Heart left ventricle (tissue), 13 donors: ENCODE measurements at regions not wholly inside any gene's neighbourhood (a gene's known extent, or its start where the extent isn't known, plus 50 kb on each side); places are given as distances from the start of the nearest gene placed in this dataset.

ENCODE experiments used
- CTCF ChIP-seq, 12 donors: fragments of 200-600 bp; sonication (generic) in 4 of 12; IDR thresholded peaks; one replicate each; pipeline versions ENCODE4 v1.5.0 to v1.8.0; 2018 to 2022; ENCODE audit warnings: antibody characterized with exemption in 12 of 12, mild to moderate bottlenecking in 5 of 12
- POLR2A ChIP-seq, 2 donors: fragments of 450-650 bp; IDR thresholded peaks; one replicate each; pipeline ENCODE4 v1.6.1; 2017; ENCODE audit warnings: antibody characterized with exemption in 2 of 2, mild to moderate bottlenecking in 2 of 2, moderate library complexity in 2 of 2
- donor health status: ischemic (EF 13 %, LVEDD 7.1; RV severe dilation, severe dysfunction).
- donor health status: DM: no; HTN: yes; CAD: no.
- donor health status: DM: no; HTN: no; CAD: no.
- donor health status: ischemic (EF 25% LVEDD 6.9; RV normal size, moderate dysfunction).
- donor health status: ischemic (EF 25% LVEDD 5.7; RV mildly dilated, moderate dysfunction).
- donor health status: ischemic (EF 35%, LVEDD 5.7; RV mildly dilated, moderate dysfunction).
- donor health status: nonischemic (EF 11% LVEDD 7.7; RV severe dilation, severe dysfunction).
- donor health status: DM: yes; HTN: yes; CAD: no.
- donor health status: PGD.
- donor health status: ischemic (EF 29% LVEDD 5.4; RV normal size, mild dysfunction).
- donor health status: nonischemic (EF 23%, LVEDD 6.1; RV moderate dilation, normal function).

- TF ChIP-seq POLR2A (IDR thresholded peaks at IDR 0.05) = no peak
- TF ChIP-seq CTCF (IDR thresholded peaks at IDR 0.05) = no peak
These were observed 191.9 kb upstream of the CTAGE1 start for GRCh38 chr18:22609642-22610041.
